ENCODE measurements at regions not wholly inside any gene's neighbourhood (a gene's known extent, or its start where the extent isn't known, plus 50 kb on each side); places are given as distances from the start of the nearest gene placed in this dataset.

DNA sequence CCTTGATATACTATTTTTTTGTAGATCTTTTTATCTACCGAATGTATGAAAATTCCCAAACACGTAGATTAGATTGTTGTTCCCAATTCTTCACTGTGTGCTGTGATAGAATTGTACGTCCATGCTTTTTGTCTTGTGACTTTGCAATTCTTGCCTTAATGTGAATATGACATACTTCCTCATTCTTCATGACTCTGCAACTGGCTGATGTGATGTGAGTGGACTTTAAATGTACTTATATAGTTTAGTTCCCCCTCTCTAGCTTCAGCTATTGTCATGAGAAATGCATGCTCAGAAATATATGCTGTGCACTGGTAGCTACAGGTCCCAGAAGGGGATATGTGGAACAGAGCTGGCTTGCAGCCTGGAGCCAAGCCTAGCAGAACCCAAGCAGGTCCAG is 89.4 kb downstream of the FTHL17 start:
- no peaks in the 10 kb centered on the region for H3K9me3 ChIP-seq (ENCODE audit: control insufficient read depth in 2 of 2, low read length in 2 of 2)
- no peaks in the 10 kb centered on the region for H3K27me3 ChIP-seq (ENCODE audit: control insufficient read depth in 2 of 2, insufficient read depth in 2 of 2, low read length in 2 of 2)
- no peaks in the 10 kb centered on the region for H3K36me3 ChIP-seq (ENCODE audit: control insufficient read depth in 2 of 2, insufficient read depth in 2 of 2, low read length in 2 of 2)
- no peak overlapping the region for H3K4me3 ChIP-seq (ENCODE audit: low read length in 2 of 2)
- H3K4me1 ChIP-seq (ENCODE audit: control insufficient read depth in 2 of 2, insufficient read depth in 2 of 2, low read length in 2 of 2): no peaks in the 10 kb centered on the region
- H3K9ac ChIP-seq (ENCODE audit: low read depth in 1 of 2, low read length in 2 of 2): no peak overlapping the region
- H3K27ac ChIP-seq (ENCODE audit: low read depth in 2 of 2, low read length in 2 of 2): no peak overlapping the region

DNA sequence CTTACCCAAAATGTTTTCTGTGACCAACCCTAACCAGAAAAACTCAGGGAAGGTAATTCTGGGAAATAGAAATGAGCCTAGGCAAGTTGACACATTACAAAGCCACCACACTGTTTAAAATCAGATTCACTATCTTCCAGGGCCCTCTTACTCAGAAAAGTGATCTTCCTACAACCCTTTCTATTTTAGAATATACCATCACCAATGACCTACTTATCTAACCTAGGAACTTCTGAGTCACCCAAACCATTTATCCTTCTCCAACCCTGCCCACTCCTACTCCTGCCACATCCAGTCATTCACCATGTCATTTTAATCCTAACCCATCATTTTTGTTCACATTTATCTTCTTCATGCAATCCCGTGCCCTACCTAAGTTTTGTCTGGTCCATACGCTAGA is 89.9 kb downstream of the FTHL17 start:
- Histone ChIP-seq H3K9ac (ENCODE audit: low read depth in 1 of 2, low read length in 2 of 2) (no peak overlapping the region), H3K27me3 (ENCODE audit: control insufficient read depth in 2 of 2, insufficient read depth in 2 of 2, low read length in 2 of 2) (no peaks in the 10 kb centered on the region), H3K9me3 (ENCODE audit: control insufficient read depth in 2 of 2, low read length in 2 of 2) (no peaks in the 10 kb centered on the region)

DNA sequence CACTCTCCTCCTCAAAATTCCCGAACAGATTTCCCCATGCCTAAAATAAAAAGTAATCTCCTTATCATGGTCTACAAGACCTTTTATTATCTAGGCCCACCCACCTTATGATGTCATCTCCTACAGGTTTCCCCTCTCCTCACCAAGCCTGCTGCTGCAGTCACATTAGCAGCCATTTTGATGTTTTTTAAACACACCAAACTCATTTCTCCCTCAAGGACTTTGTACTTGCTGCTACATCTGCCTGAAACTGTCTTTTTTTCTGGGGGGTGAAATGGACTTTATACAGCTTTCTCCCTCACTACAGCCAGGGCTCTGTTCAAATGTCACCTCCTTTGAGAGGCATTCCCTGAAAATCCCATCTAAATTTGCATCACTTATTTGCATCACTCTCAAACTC is 90.2 kb upstream of the TAB3 start:
- H3K9me3 ChIP-seq (ENCODE audit: control insufficient read depth in 2 of 2, low read length in 2 of 2): no peaks in the 10 kb centered on the region
- no peak overlapping the region for H3K4me3 ChIP-seq (ENCODE audit: low read length in 2 of 2)
- no peaks in the 10 kb centered on the region for H3K27me3 ChIP-seq (ENCODE audit: control insufficient read depth in 2 of 2, insufficient read depth in 2 of 2, low read length in 2 of 2)
- H3K27ac ChIP-seq (ENCODE audit: low read depth in 2 of 2, low read length in 2 of 2): no peak overlapping the region
- no peak overlapping the region for H3K9ac ChIP-seq (ENCODE audit: low read depth in 1 of 2, low read length in 2 of 2)
- H3K36me3 ChIP-seq (ENCODE audit: control insufficient read depth in 2 of 2, insufficient read depth in 2 of 2, low read length in 2 of 2): no peaks in the 10 kb centered on the region
- no peaks in the 10 kb centered on the region for H3K4me1 ChIP-seq (ENCODE audit: control insufficient read depth in 2 of 2, insufficient read depth in 2 of 2, low read length in 2 of 2)

More for the DNA sequence above, 89.9 kb downstream of the FTHL17 start:
- Histone ChIP-seq H3K4me3 (ENCODE audit: low read length in 2 of 2) (no peak overlapping the region), H3K27ac (ENCODE audit: low read depth in 2 of 2, low read length in 2 of 2) (no peak overlapping the region), H3K36me3 (ENCODE audit: control insufficient read depth in 2 of 2, insufficient read depth in 2 of 2, low read length in 2 of 2) (no peaks in the 10 kb centered on the region), H3K4me1 (ENCODE audit: control insufficient read depth in 2 of 2, insufficient read depth in 2 of 2, low read length in 2 of 2) (no peaks in the 10 kb centered on the region)

DNA sequence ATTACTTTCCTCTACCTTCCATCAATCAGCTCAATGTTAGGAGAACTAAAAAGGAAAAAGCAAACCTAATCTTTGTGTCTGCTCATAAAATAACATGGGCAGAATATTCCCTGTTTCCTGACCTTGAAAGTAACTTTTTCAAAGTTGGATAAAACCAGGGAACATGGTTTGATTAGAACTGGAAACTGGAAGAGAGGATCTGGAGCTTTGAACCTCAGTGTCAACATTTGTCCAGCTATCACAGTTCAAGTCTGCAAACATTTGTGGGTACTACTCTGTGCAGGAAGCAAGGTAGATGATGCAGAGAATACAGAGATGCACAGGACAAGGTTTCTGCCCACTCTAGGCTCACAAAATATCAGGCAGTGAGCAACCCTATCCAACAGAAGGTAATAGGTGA is 86.4 kb upstream of the TAB3 start:
- no peaks in the 10 kb centered on the region for H3K36me3 ChIP-seq (ENCODE audit: control insufficient read depth in 2 of 2, insufficient read depth in 2 of 2, low read length in 2 of 2)
- H3K4me3 ChIP-seq (ENCODE audit: low read length in 2 of 2): no peak overlapping the region
- H3K9me3 ChIP-seq (ENCODE audit: control insufficient read depth in 2 of 2, low read length in 2 of 2): no peaks in the 10 kb centered on the region
- H3K4me1 ChIP-seq (ENCODE audit: control insufficient read depth in 2 of 2, insufficient read depth in 2 of 2, low read length in 2 of 2): no peaks in the 10 kb centered on the region
- no peak overlapping the region for H3K27ac ChIP-seq (ENCODE audit: low read depth in 2 of 2, low read length in 2 of 2)
- H3K9ac ChIP-seq (ENCODE audit: low read depth in 1 of 2, low read length in 2 of 2): no peak overlapping the region
- H3K27me3 ChIP-seq (ENCODE audit: control insufficient read depth in 2 of 2, insufficient read depth in 2 of 2, low read length in 2 of 2): no peaks in the 10 kb centered on the region

DNA sequence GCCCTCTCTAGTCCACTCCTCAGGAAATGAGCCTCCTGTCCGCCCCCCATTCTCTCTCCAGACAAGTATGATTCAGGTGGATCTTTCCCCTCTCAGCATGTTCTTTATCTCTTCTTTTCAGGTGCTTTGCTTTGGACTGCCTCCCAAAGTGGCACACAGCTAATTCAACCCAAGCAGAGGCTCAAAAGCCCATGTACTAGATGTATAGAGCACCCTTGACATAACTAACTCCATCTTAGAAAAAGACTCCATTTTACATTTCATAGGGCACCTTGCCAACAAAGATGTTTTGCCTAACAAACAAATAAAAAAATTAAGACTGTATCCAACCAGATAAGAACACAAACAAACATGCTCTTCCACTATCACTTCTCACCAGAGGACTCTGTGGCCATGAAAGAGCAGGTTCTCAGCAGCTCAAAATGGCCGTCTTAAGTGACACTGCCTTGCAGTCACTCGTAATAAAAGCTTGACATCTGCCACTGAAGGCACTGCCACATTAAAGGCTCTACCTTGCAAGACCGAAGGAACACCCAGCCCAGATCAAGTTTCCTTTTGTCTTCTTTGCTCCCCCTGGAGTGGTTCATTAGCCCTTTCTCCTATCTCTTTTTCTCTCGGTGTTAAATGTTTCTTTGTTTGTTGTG is 84.9 kb upstream of the TAB3 start:
- H3K4me1 ChIP-seq (ENCODE audit: control insufficient read depth in 2 of 2, insufficient read depth in 2 of 2, low read length in 2 of 2): no peaks in the 10 kb centered on the region
- H3K27ac ChIP-seq (ENCODE audit: low read depth in 2 of 2, low read length in 2 of 2): no peak overlapping the region
- H3K4me3 ChIP-seq (ENCODE audit: low read length in 2 of 2): no peak overlapping the region
- H3K9me3 ChIP-seq (ENCODE audit: control insufficient read depth in 2 of 2, low read length in 2 of 2): no peaks in the 10 kb centered on the region
- no peaks in the 10 kb centered on the region for H3K27me3 ChIP-seq (ENCODE audit: control insufficient read depth in 2 of 2, insufficient read depth in 2 of 2, low read length in 2 of 2)
- H3K9ac ChIP-seq (ENCODE audit: low read depth in 1 of 2, low read length in 2 of 2): no peak overlapping the region
- H3K36me3 ChIP-seq (ENCODE audit: control insufficient read depth in 2 of 2, insufficient read depth in 2 of 2, low read length in 2 of 2): no peaks in the 10 kb centered on the region

DNA sequence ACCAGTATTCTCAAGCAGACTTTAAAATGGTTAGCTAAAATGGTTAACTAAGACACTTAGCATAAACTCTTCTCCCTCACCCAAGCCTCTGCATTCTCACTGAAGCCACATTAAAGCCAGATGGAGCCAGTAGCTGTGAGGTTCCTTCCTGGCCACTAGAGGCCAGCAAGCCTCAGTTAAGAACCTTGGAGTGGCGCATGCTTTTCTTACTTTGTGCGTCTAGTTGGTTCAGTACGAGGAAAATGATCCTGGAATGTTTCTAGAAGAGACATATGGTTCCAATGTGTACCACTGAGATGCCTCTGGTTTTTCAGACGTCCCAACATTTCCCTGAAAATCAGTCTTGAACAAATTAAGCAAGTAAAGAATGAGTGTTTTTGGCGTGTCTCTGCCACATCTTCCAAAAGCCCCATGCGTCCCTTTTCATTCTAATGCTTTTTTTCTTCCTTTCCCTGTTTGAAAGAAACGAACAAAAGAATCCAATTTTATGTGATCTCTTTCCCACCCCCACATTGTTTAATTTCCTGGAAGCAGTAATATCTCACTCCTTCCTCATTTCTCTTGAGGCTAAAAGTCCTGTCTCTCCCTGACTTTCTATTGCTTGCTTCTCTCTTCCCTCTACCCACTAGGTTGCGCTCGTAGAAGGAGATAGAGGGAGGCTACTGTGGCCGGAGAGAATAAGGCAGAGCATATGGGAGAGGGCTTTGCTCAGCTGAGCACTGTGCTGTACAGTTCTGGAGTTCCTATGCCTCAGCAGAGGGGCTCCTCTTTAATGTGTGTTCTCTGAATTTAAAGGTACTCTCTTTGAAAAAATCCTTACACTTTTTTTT is 82.9 kb upstream of the TAB3 start:
- Histone ChIP-seq H3K27ac (ENCODE audit: low read depth in 2 of 2, low read length in 2 of 2) (no peak overlapping the region), H3K27me3 (ENCODE audit: control insufficient read depth in 2 of 2, insufficient read depth in 2 of 2, low read length in 2 of 2) (no peaks in the 10 kb centered on the region), H3K9ac (ENCODE audit: low read depth in 1 of 2, low read length in 2 of 2) (no peak overlapping the region), H3K9me3 (ENCODE audit: control insufficient read depth in 2 of 2, low read length in 2 of 2) (no peaks in the 10 kb centered on the region), H3K4me3 (ENCODE audit: low read length in 2 of 2) (peak overlapping the region; percentile 3 to 35), H3K4me1 (ENCODE audit: control insufficient read depth in 2 of 2, insufficient read depth in 2 of 2, low read length in 2 of 2) (no peaks in the 10 kb centered on the region), H3K36me3 (ENCODE audit: control insufficient read depth in 2 of 2, insufficient read depth in 2 of 2, low read length in 2 of 2) (no peaks in the 10 kb centered on the region)

DNA sequence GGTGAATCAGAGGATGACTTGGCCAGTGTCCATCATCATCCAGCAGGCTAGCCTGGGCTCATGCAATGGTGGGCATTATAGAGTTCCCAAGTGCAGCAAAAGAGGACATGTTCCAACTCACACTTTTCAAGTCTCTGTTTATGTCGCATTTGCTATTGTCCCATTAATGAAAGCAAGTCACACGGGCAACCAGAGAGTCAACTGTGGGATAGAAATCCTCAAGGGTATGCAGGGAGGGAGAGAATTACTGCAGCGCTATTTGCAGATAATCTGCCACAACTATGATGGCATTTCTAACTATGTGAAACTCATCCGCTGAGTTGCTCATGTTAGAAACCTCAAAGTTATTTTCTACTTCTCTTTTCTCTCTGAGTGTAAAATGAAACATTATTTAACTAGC is 78.5 kb upstream of the TAB3 start:
- Histone ChIP-seq H3K9me3 (ENCODE audit: control insufficient read depth in 2 of 2, low read length in 2 of 2) (no peaks in the 10 kb centered on the region), H3K4me3 (ENCODE audit: low read length in 2 of 2) (no peak overlapping the region), H3K4me1 (ENCODE audit: control insufficient read depth in 2 of 2, insufficient read depth in 2 of 2, low read length in 2 of 2) (no peaks in the 10 kb centered on the region), H3K27ac (ENCODE audit: low read depth in 2 of 2, low read length in 2 of 2) (no peak overlapping the region), H3K36me3 (ENCODE audit: control insufficient read depth in 2 of 2, insufficient read depth in 2 of 2, low read length in 2 of 2) (no peaks in the 10 kb centered on the region), H3K27me3 (ENCODE audit: control insufficient read depth in 2 of 2, insufficient read depth in 2 of 2, low read length in 2 of 2) (no peaks in the 10 kb centered on the region), H3K9ac (ENCODE audit: low read depth in 1 of 2, low read length in 2 of 2) (no peak overlapping the region)

DNA sequence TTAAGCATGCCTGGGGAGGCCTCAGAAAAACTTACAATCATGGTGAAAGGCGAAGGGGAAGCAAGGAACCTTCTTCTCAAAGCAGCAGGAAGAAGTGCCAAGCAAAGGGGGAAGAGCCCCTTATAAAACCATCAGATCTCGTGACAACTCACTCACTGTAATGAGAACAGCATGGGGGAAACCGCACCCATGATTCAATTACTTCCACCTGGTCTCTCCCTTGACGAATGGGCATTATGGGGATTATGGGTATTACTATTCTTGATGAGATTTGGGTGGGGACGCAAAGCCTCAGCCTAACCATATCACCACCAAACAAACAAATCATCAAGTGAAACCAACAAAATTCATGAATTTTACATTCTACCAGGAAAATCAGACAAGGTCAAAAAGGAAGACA is 76.7 kb upstream of the TAB3 start:
- H3K27me3 ChIP-seq (ENCODE audit: control insufficient read depth in 2 of 2, insufficient read depth in 2 of 2, low read length in 2 of 2): no peaks in the 10 kb centered on the region
- no peak overlapping the region for H3K4me3 ChIP-seq (ENCODE audit: low read length in 2 of 2)
- no peak overlapping the region for H3K9ac ChIP-seq (ENCODE audit: low read depth in 1 of 2, low read length in 2 of 2)
- peaks cover 0 to 4% of the 10 kb centered on the region in 2 donors for H3K4me1 ChIP-seq (ENCODE audit: control insufficient read depth in 2 of 2, insufficient read depth in 2 of 2, low read length in 2 of 2)
- no peaks in the 10 kb centered on the region for H3K9me3 ChIP-seq (ENCODE audit: control insufficient read depth in 2 of 2, low read length in 2 of 2)
- H3K27ac ChIP-seq (ENCODE audit: low read depth in 2 of 2, low read length in 2 of 2): no peak overlapping the region
- H3K36me3 ChIP-seq (ENCODE audit: control insufficient read depth in 2 of 2, insufficient read depth in 2 of 2, low read length in 2 of 2): no peaks in the 10 kb centered on the region

DNA sequence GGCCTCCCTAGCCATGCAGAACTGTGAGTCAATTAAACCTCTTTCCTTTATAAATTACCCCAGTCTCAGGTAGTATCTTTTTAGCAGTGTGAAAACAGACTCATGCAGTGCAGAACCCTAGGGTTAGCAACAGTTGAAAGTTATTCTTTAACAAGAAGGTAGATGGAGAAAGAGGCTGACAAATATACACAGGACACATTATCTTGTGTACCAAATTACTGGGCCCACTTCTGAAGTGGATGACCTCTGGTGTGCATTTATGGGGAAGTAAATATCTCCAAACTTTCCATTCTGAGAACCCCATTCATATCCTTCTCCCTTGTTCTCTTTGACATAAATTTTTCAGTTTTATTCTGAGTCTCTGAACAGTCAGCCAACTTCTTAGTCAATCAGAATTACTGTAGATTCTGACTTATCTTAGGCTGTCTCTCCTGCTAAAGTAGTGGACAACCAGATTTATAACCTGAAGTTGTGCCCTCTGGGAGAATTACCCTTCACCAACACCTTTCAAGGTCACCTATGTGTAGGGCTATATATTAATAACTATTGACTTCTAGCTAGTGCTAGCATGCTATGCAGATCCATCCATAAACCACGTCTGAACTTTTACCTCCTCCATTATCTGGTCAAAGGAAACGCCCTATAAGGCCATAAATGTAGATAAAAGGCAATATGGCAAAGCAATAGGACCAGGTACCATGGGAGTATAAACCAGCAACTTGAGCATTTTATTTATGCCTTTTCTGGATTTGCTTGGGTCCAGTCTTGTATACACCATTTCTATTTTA is 72.5 kb upstream of the TAB3 start:
- H3K9me3 ChIP-seq (ENCODE audit: control insufficient read depth in 2 of 2, low read length in 2 of 2): no peaks in the 10 kb centered on the region
- H3K4me1 ChIP-seq (ENCODE audit: control insufficient read depth in 2 of 2, insufficient read depth in 2 of 2, low read length in 2 of 2): peaks cover 0 to 4% of the 10 kb centered on the region in 2 donors
- no peak overlapping the region for H3K4me3 ChIP-seq (ENCODE audit: low read length in 2 of 2)
- no peak overlapping the region for H3K9ac ChIP-seq (ENCODE audit: low read depth in 1 of 2, low read length in 2 of 2)
- H3K27me3 ChIP-seq (ENCODE audit: control insufficient read depth in 2 of 2, insufficient read depth in 2 of 2, low read length in 2 of 2): peaks cover 0 to 2% of the 10 kb centered on the region in 2 donors
- no peaks in the 10 kb centered on the region for H3K36me3 ChIP-seq (ENCODE audit: control insufficient read depth in 2 of 2, insufficient read depth in 2 of 2, low read length in 2 of 2)
- no peak overlapping the region for H3K27ac ChIP-seq (ENCODE audit: low read depth in 2 of 2, low read length in 2 of 2)

DNA sequence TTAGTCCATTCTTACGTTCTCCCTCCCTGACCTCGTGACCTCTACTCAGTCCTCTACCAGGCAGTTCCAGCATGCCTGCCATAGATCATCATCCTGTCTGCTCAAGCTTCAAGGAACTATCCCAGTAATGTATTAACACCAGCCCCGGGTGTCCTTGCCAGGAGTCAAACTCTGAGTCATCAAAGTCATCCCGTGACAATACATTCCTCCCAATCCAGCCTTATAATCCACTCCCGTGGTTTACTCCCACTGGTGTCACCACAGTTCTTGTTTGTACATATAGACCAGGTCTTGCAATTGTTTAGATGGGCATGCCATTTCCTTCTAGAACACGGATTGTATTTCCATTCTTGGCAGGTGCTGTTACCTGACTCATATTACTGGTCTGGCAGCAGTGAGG is 68.7 kb upstream of the TAB3 start:
- Histone ChIP-seq H3K36me3 (ENCODE audit: control insufficient read depth in 2 of 2, insufficient read depth in 2 of 2, low read length in 2 of 2) (no peaks in the 10 kb centered on the region), H3K9ac (ENCODE audit: low read depth in 1 of 2, low read length in 2 of 2) (no peak overlapping the region), H3K27me3 (ENCODE audit: control insufficient read depth in 2 of 2, insufficient read depth in 2 of 2, low read length in 2 of 2) (peaks cover 0 to 2% of the 10 kb centered on the region in 2 donors)

More for the DNA sequence above, 68.7 kb upstream of the TAB3 start:
- Histone ChIP-seq H3K27ac (ENCODE audit: low read depth in 2 of 2, low read length in 2 of 2) (no peak overlapping the region), H3K4me3 (ENCODE audit: low read length in 2 of 2) (no peak overlapping the region), H3K4me1 (ENCODE audit: control insufficient read depth in 2 of 2, insufficient read depth in 2 of 2, low read length in 2 of 2) (peaks cover 0 to 4% of the 10 kb centered on the region in 2 donors), H3K9me3 (ENCODE audit: control insufficient read depth in 2 of 2, low read length in 2 of 2) (no peaks in the 10 kb centered on the region)
